ENCODE measurements at regions not wholly inside any gene's neighbourhood (a gene's known extent, or its start where the extent isn't known, plus 50 kb on each side); places are given as distances from the start of the nearest gene placed in this dataset.
"Not testable (repeated sequence)": the region's sequence is repeated elsewhere in the genome, so short reads cannot be mapped to it uniquely, and the experiment has no call there.

DNA sequence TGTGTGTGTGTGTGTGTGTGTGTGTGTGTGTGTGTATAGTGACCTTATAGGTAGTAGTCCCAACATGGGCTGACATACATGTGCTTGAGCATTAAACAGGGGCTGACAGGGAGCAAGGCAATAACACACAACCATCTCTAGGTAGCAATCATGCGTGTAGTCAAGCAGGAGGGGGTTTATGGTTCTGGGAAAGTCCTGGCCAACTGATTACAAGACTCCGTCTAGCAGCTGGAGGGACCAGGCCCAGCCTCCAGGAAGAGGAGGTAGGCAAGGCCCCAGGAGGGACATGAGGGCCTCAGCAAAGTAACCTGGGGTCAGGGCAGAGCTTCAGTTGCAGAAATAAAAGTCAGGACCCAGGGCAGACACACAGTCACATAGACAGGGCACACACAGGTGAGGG lies 60.6 kb upstream of the E2F3 start:
- Histone ChIP-seq H3K4me1 (no peaks in the 10 kb centered on the region), H3K4me3 (no peak overlapping the region), H3K27ac (no peak overlapping the region), H3K27me3 (no peaks in the 10 kb centered on the region), H3K9me3 (no peaks in the 10 kb centered on the region), H3K36me3 (no peaks in the 10 kb centered on the region)
- WGBS = 67% methylated on average over 1 of the region's 2 CpGs
- no peak for DNase-seq (ENCODE audit: low spot score in 2 of 2)
- no peak for TF ChIP-seq POLR2A (IDR thresholded peaks at IDR 0.05)

DNA sequence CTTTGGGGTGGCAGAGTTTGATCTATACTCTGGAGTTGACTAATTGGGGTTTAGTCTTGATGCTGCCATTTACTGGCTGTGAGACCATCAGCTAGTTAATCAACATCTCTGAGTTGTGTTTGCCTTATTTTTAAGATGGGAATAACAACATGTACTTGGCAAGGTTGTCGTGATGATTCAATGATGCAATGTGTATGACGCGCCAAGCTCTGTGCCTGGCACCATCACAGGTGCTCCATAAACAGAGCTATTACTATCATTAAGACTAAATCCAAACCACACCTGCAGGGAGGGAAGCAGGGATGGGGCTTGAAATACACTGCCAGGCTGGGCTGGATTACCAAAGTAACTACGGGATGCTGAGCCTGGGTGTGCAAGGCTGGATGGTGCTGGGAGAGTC lies 60.1 kb upstream of the E2F3 start:
- H3K27ac ChIP-seq = no peak overlapping the region
- DNase-seq (ENCODE audit: low spot score in 2 of 2) = no peak
- no peak overlapping the region for H3K4me3 ChIP-seq
- TF ChIP-seq POLR2A (IDR thresholded peaks at IDR 0.05) = no peak
- TF ChIP-seq EP300 (IDR thresholded peaks at IDR 0.05) = no peak
- no peaks in the 10 kb centered on the region for H3K36me3 ChIP-seq
- no peaks in the 10 kb centered on the region for H3K4me1 ChIP-seq
- whole genome bisulfite sequencing = 48% methylated on average over 4 of the region's 4 CpGs
- no peaks in the 10 kb centered on the region for H3K27me3 ChIP-seq
- no peaks in the 10 kb centered on the region for H3K9me3 ChIP-seq

GRCh38 chr6:20346948-20347347 lies 54.7 kb upstream of the E2F3 start:
- DNase-seq (ENCODE audit: low spot score in 2 of 2); H3K27me3 ChIP-seq; H3K9me3 ChIP-seq; H3K36me3 ChIP-seq; H3K27ac ChIP-seq; H3K4me3 ChIP-seq; H3K4me1 ChIP-seq: not testable (repeated sequence)
- WGBS = 92% methylated on average over 4 of the region's 4 CpGs

DNA sequence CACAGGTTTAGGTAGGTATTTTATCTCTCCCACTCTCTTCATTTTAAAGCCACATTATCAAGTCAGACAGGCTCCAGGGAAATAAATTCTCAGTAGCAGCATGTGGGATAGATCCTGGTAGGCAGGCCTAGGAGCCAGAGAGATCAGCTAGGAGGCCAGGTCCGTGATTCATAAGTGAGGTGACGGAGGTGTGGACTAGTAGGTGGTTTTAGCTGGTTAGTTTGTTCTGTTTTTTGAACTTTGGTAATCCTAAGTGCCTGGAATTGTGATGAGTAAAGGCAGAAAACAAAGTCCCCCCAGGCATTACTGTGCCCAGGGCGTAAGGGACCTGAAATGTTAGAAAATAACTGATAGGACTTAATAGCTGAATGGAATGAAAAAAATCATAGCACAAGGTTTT lies 53.6 kb upstream of the E2F3 start:
- no peak overlapping the region for H3K27ac ChIP-seq
- H3K4me3 ChIP-seq = no peak overlapping the region
- WGBS = 85% methylated on average over 3 of the region's 3 CpGs
- no peaks in the 10 kb centered on the region for H3K4me1 ChIP-seq
- no peaks in the 10 kb centered on the region for H3K27me3 ChIP-seq
- H3K36me3 ChIP-seq = no peaks in the 10 kb centered on the region
- no peak for TF ChIP-seq EP300 (IDR thresholded peaks at IDR 0.05)
- no peak for TF ChIP-seq POLR2A (IDR thresholded peaks at IDR 0.05)
- TF ChIP-seq, protein P1, sequence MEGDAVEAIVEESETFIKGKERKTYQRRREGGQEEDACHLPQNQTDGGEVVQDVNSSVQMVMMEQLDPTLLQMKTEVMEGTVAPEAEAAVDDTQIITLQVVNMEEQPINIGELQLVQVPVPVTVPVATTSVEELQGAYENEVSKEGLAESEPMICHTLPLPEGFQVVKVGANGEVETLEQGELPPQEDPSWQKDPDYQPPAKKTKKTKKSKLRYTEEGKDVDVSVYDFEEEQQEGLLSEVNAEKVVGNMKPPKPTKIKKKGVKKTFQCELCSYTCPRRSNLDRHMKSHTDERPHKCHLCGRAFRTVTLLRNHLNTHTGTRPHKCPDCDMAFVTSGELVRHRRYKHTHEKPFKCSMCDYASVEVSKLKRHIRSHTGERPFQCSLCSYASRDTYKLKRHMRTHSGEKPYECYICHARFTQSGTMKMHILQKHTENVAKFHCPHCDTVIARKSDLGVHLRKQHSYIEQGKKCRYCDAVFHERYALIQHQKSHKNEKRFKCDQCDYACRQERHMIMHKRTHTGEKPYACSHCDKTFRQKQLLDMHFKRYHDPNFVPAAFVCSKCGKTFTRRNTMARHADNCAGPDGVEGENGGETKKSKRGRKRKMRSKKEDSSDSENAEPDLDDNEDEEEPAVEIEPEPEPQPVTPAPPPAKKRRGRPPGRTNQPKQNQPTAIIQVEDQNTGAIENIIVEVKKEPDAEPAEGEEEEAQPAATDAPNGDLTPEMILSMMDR (IDR thresholded peaks at IDR 0.05) = no peak
- TF ChIP-seq POLR2AphosphoS5 (IDR thresholded peaks at IDR 0.05) = no peak
- no peak for DNase-seq (ENCODE audit: low spot score in 2 of 2)
- no peaks in the 10 kb centered on the region for H3K9me3 ChIP-seq

DNA sequence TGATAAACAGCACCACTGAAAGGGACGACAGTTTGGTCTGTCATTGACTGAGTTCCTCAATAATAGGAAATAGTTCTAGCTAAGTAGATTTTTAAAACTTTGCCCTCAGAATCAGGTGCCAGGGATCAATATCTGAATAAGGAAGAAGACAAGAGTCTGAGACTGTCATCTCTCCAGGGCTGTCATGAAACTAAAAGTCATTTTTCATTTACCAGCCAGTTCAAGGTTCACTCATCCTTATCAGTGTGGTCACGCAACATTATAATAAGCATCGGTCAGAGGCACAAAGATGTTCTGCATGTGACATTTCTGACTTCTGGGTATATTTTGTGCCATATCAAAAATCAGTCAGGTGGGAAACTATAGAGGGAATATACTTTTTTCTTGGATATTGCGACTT lies 52.5 kb upstream of the E2F3 start:
- no peak for DNase-seq (ENCODE audit: low spot score in 2 of 2)

DNA sequence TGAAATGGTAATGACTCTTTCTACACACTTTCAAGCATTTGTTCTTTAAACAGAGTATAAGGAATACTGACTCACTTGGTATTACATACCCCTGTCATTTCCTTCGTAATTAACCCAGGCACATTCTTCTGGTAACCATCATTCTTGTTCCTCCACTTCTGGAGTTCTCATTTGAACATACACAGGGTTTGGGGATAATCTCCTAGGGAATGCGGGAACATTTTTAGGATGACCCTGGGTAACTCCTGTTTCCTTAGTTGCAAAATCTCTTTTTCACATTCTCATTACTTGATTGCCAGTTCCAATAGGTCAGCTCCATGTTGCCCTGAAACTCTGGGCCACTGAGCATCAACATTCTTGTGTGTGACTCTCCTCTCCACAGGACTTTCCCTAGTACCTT lies 51.5 kb upstream of the E2F3 start:
- Histone ChIP-seq H3K27ac (no peak overlapping the region), H3K4me3 (no peak overlapping the region), H3K4me1 (no peaks in the 10 kb centered on the region), H3K27me3 (no peaks in the 10 kb centered on the region), H3K9me3 (no peaks in the 10 kb centered on the region), H3K36me3 (no peaks in the 10 kb centered on the region)
- no peak for DNase-seq (ENCODE audit: low spot score in 2 of 2)
- WGBS = 64% methylated on average over 2 of the region's 2 CpGs
- TF ChIP-seq POLR2AphosphoS5 (IDR thresholded peaks at IDR 0.05) (no peak), POLR2A (IDR thresholded peaks at IDR 0.05) (no peak), EP300 (IDR thresholded peaks at IDR 0.05) (no peak)
- TF ChIP-seq, protein P1 (IDR thresholded peaks at IDR 0.05) = no peak

More for the DNA sequence above, 52.5 kb upstream of the E2F3 start:
- Histone ChIP-seq H3K4me3 (no peak overlapping the region), H3K27ac (no peak overlapping the region), H3K36me3 (no peaks in the 10 kb centered on the region), H3K9me3 (no peaks in the 10 kb centered on the region), H3K4me1 (no peaks in the 10 kb centered on the region), H3K27me3 (no peaks in the 10 kb centered on the region)
- 86% methylated on average over 4 of the region's 4 CpGs for WGBS
- TF ChIP-seq POLR2AphosphoS5 (IDR thresholded peaks at IDR 0.05) (no peak), POLR2A (IDR thresholded peaks at IDR 0.05) (no peak), EP300 (IDR thresholded peaks at IDR 0.05) (no peak)
- TF ChIP-seq, protein P1 (IDR thresholded peaks at IDR 0.05) = no peak

DNA sequence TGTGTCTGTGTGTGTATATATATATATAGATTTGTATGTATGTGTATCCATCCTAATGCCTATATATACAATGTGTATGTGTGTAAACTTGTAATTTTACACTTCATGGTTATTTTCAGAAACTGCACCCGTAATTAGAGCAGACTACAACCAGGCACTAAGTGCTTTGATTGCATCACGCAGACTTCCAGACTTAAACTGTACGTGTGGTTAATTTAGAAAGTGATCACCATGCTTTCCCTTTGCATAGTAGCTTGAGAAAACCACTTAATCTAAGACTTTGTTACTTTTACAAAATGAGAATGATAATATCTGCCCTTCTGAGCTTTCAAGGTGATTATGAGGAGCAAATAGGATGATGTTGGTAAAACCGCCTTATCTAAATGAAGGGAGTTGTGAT lies 50.1 kb upstream of the E2F3 start:
- Histone ChIP-seq H3K36me3 (no peaks in the 10 kb centered on the region), H3K27me3 (no peaks in the 10 kb centered on the region), H3K9me3 (no peaks in the 10 kb centered on the region), H3K4me1 (no peaks in the 10 kb centered on the region), H3K27ac (no peak overlapping the region), H3K4me3 (no peak overlapping the region)
- no peak for DNase-seq (ENCODE audit: low spot score in 2 of 2)
- TF ChIP-seq POLR2A (IDR thresholded peaks at IDR 0.05) (no peak), EP300 (IDR thresholded peaks at IDR 0.05) (no peak), POLR2AphosphoS5 (IDR thresholded peaks at IDR 0.05) (no peak)
- TF ChIP-seq, protein P1 (IDR thresholded peaks at IDR 0.05) = no peak
- WGBS = 85% methylated on average over 4 of the region's 4 CpGs
